Embryonic facial prominence (tissue), 1 donor: ENCODE measurements at regions not wholly inside any gene's neighbourhood (a gene's known extent, or its start where the extent isn't known, plus 50 kb on each side); places are given as distances from the start of the nearest gene placed in this dataset.

Experiments
- DNase-seq: peaks from one replicate; pipeline ENCODE4 v3.0.0-alpha.2; 2016; ENCODE audit errors: extremely low spot score

- no peak for DNase-seq
Observed at GRCh38 chr16:56090076-56090475, 101.2 kb upstream of the GNAO1 start.

GRCh38 chr16:56087626-56088025, 103.7 kb upstream of the GNAO1 start:
- no peak for DNase-seq

- DNase-seq = no peak
Observed at GRCh38 chr16:56081371-56081770, 109.9 kb upstream of the GNAO1 start.

GRCh38 chr16:56075732-56076388, 115.4 kb upstream of the GNAO1 start:
- no peak for DNase-seq

GRCh38 chr16:56073508-56073907, 117.8 kb upstream of the GNAO1 start:
- DNase-seq = no peak

- DNase-seq = no peak
Observed at GRCh38 chr16:56072096-56072495, 119.2 kb upstream of the GNAO1 start.

- no peak for DNase-seq
Observed at GRCh38 chr16:56068816-56069215, 122.5 kb upstream of the GNAO1 start.

GRCh38 chr16:56068314-56068713, 123.0 kb upstream of the GNAO1 start:
- no peak for DNase-seq

- no peak for DNase-seq
Observed at GRCh38 chr16:56067406-56067805, 123.9 kb upstream of the GNAO1 start.

- no peak for DNase-seq
Observed at GRCh38 chr16:56066617-56067016, 124.7 kb upstream of the GNAO1 start.

- no peak for DNase-seq
Observed at GRCh38 chr16:56063111-56063510, 128.2 kb upstream of the GNAO1 start.

- DNase-seq = no peak
Observed at GRCh38 chr16:56057151-56057550, 134.1 kb upstream of the GNAO1 start.

- no peak for DNase-seq
Observed at GRCh38 chr16:56050916-56051315, 140.4 kb upstream of the GNAO1 start.

GRCh38 chr16:56048425-56049105, 142.7 kb upstream of the GNAO1 start:
- no peak for DNase-seq

GRCh38 chr16:56047307-56048234, 143.7 kb upstream of the GNAO1 start:
- no peak for DNase-seq

GRCh38 chr16:56042416-56042815, 148.9 kb upstream of the GNAO1 start:
- DNase-seq = no peak

GRCh38 chr16:56041556-56042140, 149.6 kb upstream of the GNAO1 start:
- no peak for DNase-seq

- DNase-seq = no peak
Observed at GRCh38 chr16:56038564-56039098, 152.7 kb upstream of the GNAO1 start.

GRCh38 chr16:56032072-56032471, 156.9 kb upstream of the CES5A start:
- no peak for DNase-seq

GRCh38 chr16:56029026-56029425, 153.9 kb upstream of the CES5A start:
- no peak for DNase-seq

- DNase-seq = no peak
Observed at GRCh38 chr16:56022818-56023217, 147.6 kb upstream of the CES5A start.

- no peak for DNase-seq
Observed at GRCh38 chr16:56019274-56019673, 144.1 kb upstream of the CES5A start.
